ENCODE measurements at regions not wholly inside any gene's neighbourhood (a gene's known extent, or its start where the extent isn't known, plus 50 kb on each side); places are given as distances from the start of the nearest gene placed in this dataset.

GRCh38 chr16:5665834-5666233 is 568.2 kb upstream of the EEF2KMT start:
- no peak for DNase-seq (ENCODE audit: low read depth in 4 of 4, low spot score in 3 of 4)

- no peak for DNase-seq (ENCODE audit: low read depth in 4 of 4, low spot score in 3 of 4)
These were observed 556.2 kb upstream of the EEF2KMT start for GRCh38 chr16:5653789-5654188.

DNA sequence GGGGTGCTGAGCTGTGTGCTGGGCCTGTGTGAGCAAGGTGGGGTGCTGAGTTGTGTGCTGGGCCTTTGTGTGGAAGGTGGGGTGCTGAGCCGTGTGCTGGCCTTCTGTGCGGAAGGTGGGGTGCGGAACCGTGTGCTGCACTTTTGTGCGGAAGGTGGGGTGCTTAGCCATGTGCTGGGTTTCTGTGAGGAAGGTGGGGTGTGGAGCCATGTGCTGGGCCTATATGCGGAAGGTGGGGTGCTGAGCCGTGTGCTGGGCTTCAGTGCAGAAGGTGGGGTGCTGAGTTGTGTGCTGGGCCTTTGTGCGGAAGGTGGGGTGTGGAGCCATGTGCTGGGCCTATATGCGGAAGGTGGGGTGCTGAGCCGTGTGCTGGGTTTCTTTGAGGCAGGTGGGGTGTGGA is 555.4 kb upstream of the EEF2KMT start:
- DNase-seq (ENCODE audit: low read depth in 4 of 4, low spot score in 3 of 4) = no peak

GRCh38 chr16:5649762-5650743 is 552.5 kb upstream of the EEF2KMT start:
- DNase-seq (ENCODE audit: low read depth in 4 of 4, low spot score in 3 of 4) = no peak

- DNase-seq (ENCODE audit: low read depth in 4 of 4, low spot score in 3 of 4) = peak in 2 of 4 donors; percentile 14 to 21
These were observed 549.5 kb upstream of the EEF2KMT start for GRCh38 chr16:5647051-5647450.

- no peak for DNase-seq (ENCODE audit: low read depth in 4 of 4, low spot score in 3 of 4)
These were observed 546.4 kb upstream of the EEF2KMT start for GRCh38 chr16:5643855-5644531.

DNA sequence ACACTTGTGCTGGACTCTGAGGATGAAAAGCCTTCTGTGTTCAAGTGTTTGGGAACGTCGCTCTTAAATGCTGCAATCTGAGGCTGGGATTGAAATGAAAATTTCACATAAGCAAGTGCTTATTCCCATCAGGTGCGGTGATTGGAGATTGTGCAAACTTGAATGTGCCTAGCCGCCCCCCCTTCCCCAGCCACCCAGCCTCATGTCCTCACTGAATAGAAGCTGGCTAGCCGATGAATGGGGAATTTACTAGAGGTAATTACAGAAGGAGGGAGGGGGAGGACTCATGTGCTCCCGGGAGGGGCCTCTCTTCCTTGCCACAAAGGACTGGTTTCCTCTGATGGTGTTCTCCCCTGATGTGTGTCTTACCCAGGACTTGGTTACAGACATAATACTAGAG is 544.8 kb upstream of the EEF2KMT start:
- no peak for DNase-seq (ENCODE audit: low read depth in 4 of 4, low spot score in 3 of 4)

DNA sequence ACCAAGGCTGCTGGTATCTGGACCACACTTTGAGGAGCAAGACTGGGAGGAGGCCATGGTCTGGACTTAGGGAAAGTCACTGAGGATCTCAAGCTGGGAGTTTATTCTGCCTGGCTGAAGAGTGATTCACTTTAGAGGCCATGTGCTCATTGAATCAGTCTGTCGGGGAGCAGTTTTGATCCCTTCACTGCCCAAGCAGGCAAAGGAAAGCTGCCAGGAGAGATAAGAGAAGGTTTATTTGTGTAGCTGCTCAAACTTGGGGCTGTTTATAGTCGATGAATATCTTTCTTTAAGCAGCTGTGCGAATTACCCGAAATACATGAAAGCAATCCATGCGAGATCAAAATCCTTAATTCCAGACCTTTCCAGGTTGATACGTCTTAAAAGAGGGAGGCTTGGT is 544.4 kb upstream of the EEF2KMT start:
- no peak for DNase-seq (ENCODE audit: low read depth in 4 of 4, low spot score in 3 of 4)

- no peak for DNase-seq (ENCODE audit: low read depth in 4 of 4, low spot score in 3 of 4)
These were observed 543.3 kb upstream of the EEF2KMT start for GRCh38 chr16:5640883-5641282.

- no peak for DNase-seq (ENCODE audit: low read depth in 4 of 4, low spot score in 3 of 4)
These were observed 541.9 kb upstream of the EEF2KMT start for GRCh38 chr16:5639531-5639930.

DNA sequence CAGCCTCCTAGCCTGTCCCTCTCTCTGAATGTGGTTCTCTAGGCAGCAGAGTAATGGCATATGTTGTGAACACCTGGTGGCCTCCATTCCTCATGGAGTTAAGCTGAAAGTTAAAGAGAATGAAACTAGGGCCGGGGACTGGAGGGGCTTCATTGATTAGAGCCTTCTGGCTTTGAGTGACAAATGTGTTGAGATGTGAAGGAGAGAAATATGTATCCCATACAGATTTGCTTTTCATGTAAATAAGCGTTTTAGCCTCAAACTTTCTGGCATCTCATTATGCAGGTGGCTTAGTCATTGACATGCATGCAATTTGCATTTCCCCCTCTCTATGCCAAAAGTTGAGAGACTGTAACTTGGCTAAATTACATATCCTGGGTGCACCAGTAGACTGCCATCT is 537.7 kb upstream of the EEF2KMT start:
- DNase-seq (ENCODE audit: low read depth in 4 of 4, low spot score in 3 of 4) = no peak

DNA sequence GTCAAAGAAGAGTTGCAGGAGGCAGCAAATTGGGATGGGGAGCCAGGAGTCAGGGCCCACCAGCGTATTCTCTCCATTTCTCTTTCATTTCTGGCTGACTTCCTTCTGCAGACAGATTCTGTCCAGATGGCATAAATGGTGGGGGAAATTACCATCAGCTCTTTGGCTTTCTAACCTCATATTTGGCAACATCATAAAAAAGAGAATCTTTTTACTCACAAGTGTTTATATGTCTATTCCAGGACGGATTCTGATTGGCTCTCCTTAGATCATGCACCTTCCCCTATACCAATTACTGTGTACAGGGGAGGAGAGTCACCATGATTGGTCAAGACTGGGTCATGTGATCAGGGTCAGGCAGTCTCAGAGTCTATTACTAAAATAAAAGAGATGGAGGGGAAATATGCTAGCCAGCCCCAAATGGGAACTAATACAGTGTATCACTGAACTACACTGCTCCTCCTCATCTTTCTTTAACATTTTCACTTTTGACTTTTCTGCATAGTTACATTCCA is 537.1 kb upstream of the EEF2KMT start:
- DNase-seq (ENCODE audit: low read depth in 4 of 4, low spot score in 3 of 4) = no peak

DNA sequence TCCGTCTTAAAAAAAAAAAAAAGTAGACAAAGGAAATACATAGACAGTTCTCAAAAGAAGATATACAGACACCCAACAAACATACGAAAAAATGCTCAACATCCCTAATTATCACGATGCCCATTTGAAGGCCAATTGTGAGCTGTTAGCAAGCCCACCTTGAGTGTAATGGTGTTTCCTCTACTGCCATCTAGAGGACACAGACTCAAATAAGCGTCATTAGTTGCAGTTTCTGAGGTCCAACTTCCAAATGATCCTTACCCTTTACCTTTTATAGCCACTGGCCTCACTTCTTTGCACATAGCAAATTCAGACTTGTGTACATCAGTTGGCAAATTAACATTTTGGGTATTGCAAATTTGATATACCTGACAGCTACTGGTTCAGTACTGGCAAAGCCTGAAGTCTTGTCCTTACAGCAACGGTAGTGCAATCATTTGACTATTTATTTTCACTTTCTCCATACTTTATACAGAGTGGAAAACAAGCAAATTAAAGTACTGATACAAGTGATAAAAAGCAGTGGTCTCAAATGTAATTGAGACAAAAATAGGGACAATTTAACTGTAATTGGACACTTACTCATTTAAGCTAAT is 536.3 kb upstream of the EEF2KMT start:
- no peak for DNase-seq (ENCODE audit: low read depth in 4 of 4, low spot score in 3 of 4)

- DNase-seq (ENCODE audit: low read depth in 4 of 4, low spot score in 3 of 4) = no peak
These were observed 524.8 kb upstream of the EEF2KMT start for GRCh38 chr16:5622234-5622884.

DNA sequence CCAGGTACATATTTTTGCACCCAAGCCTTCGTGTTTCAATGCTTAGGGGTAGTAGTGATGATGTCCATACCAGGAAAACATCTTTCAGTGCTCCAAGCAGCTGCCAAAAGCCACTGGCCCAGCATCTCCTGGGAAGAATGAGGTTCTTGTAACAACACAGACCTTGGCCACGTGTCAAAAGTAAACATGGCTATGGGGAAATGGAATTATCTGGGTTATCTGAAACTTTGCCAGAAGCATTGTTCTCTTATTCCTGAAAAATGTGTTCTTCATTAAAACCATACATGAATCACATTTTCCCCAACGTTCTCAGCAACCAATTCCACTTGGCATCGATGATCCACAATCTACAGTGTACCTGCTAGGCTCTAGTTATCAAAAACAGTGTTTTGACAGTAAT is 524.2 kb upstream of the EEF2KMT start:
- DNase-seq (ENCODE audit: low read depth in 4 of 4, low spot score in 3 of 4) = no peak

DNA sequence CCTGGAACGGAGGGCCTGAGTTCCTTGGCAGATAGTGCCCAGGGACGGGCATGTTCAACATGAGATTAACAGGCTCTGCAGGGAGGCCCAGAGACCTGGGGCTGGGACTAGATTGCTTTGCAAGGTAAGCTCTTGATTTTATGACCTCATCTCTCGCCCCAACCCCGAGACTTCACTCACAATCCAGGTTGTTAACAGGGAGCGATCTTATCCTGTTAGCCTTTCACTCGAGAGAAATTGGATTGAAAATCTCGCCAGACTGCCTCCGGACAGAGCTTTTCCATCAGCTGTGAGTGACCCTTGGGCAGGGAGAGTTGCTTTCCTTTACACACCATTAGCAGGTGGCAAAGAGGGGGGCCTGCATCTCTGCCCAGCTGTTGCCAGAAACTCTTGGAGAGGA is 521.7 kb upstream of the EEF2KMT start:
- no peak for DNase-seq (ENCODE audit: low read depth in 4 of 4, low spot score in 3 of 4)

DNA sequence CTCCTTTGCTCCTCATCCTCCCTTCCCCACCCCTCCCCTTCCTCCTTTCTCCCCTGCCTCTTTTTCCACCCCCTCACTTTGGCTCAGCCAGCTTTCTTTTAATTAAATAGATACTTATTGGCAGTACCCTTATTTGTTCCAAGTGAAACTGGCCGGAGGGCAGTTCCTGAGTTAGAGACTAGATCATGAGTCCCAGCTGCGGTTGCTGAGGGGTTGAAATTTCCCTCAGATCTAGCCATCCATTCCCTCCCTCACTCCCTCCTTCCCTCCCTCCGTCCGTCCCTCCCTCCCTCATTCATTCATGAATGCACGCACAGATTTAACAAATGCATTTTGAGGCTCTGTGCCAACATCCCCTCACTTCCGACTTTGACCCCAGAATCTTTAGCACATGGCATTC is 519.2 kb upstream of the EEF2KMT start:
- no peak for DNase-seq (ENCODE audit: low read depth in 4 of 4, low spot score in 3 of 4)

DNA sequence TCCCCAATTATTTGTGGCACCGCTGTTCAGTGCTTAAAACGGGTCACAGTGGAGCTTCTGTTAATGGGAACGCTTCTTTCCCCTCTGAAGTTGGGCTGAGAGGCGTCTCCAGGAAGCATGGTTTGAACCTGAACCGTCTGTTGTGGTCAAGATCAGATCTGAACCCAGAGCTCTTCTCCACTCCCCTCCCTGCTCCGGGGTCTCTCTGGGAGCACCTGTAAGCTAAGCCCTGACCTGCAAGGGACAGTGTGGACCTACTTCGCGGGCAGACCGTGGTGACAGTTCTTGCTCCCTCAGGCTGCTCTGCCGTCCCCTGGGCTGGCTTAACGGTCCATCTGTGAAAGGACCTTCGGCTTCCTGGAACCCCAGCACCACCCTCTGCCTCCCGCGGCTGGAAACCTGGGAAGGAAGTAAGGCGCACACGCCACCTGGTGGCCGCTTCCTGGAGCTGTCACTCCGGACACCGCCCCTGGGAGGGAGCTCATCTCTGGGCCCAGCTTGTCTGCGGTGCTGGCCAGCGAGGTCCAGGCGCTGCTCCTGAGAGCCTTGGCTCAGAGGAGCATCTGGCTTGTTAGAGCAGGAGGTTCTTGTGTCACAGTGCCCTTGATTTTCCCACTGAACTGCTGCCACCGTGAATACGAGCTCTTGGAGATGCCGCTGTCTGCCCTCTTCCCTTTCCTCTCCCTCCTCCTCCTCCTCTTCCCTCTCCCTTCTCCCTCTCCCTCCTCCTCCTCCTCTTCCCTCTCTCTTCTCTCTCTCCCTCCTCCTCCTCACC is 518.5 kb upstream of the EEF2KMT start:
- DNase-seq (ENCODE audit: low read depth in 4 of 4, low spot score in 3 of 4) = peak in 2 of 4 donors; percentile 19 to 35

DNA sequence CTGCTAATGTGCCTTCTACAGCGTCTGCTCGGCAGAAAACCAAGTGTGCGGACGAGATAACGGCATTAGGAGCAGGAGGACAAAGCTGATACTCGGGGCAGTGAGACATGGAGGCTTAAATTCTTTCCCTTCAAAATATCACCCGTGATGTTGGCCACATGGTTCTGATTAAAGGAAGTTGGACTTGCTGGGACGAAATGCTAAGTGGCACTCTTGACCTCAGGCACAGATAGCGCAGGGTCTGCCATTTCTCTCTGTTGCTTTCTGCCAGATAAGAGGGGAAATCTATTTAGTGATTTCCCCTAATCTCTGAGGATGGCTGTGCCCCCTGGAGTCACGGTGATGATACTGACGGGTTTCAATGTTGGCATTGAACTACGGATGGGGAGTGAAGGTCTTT is 509.6 kb upstream of the EEF2KMT start:
- DNase-seq (ENCODE audit: low read depth in 4 of 4, low spot score in 3 of 4) = no peak

DNA sequence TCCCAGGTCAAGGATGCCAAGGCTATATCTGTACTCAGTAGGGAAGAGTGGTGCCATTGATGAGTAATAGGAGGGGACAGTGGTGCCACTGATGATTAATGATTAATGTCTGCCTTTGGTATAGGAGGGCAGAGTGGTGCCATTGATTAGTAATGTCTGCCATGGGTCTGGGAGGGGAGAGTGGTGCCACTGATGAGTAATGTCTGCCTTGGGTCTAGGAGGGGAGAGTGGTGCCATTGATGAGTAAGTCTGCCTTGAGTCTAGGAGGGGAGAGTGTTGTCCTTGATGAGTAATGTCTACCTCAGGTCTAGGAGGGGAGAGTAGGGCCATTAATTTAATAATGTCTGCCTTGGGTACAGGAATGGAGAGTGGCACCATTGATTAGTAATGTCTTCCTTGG is 507.8 kb upstream of the EEF2KMT start:
- DNase-seq (ENCODE audit: low read depth in 4 of 4, low spot score in 3 of 4) = no peak
